Vagina (tissue), 2 donors: ENCODE measurements at regions not wholly inside any gene's neighbourhood (a gene's known extent, or its start where the extent isn't known, plus 50 kb on each side); places are given as distances from the start of the nearest gene placed in this dataset.

Source experiments
- DNase-seq, 2 donors: peaks; one replicate each; pipeline ENCODE4 v3.0.0-alpha.2; 2017; ENCODE audit errors: extremely low spot score in 2 of 2
- H3K27ac ChIP-seq: fragments of 200-600 bp; sonication (generic); one replicate; pipeline ENCODE4 v1.5.1; 2019
- H3K27me3 ChIP-seq: fragments of 200-600 bp; sonication (generic); one replicate; pipeline ENCODE4 v1.5.1; 2019
- H3K36me3 ChIP-seq, 2 donors: fragments of 200-600 bp; sonication (generic); one replicate each; pipeline ENCODE4 v1.5.1; 2017 to 2019
- H3K4me1 ChIP-seq: fragments of 200-600 bp; sonication (generic); one replicate; pipeline ENCODE4 v1.5.1; 2019
- H3K4me3 ChIP-seq, 2 donors: fragments of 200-600 bp; sonication (generic); 1 replicate in 1 of 2; 2 replicates in 1 of 2; pipeline ENCODE4 v1.5.1; 2016 to 2019
- H3K9me3 ChIP-seq: fragments of 200-600 bp; sonication (generic); one replicate; pipeline ENCODE4 v1.5.1; 2019
- CTCF ChIP-seq, 3 experiments: fragments of 450-650 bp in 2 of 3; fragments of 200-600 bp in 1 of 3; sonication (generic) in 1 of 3; IDR thresholded peaks; one replicate each; pipeline ENCODE4 v1.5.1; 2017 to 2019; ENCODE audit warnings: antibody characterized with exemption in 3 of 3, mild to moderate bottlenecking in 2 of 3, moderate library complexity in 2 of 3
- POLR2A ChIP-seq, 2 donors: fragments of 450-650 bp; IDR thresholded peaks; one replicate each; pipeline ENCODE4 v1.6.1; 2017; ENCODE audit warnings: antibody characterized with exemption in 2 of 2, mild to moderate bottlenecking in 2 of 2, moderate library complexity in 2 of 2
- POLR2AphosphoS5 ChIP-seq, 2 donors: sonication (generic); formaldehyde crosslinking; IDR thresholded peaks; one replicate each; pipeline ENCODE4 v1.9.0; 2017; ENCODE audit warnings: antibody characterized with exemption in 2 of 2, mild to moderate bottlenecking in 2 of 2, low read depth in 1 of 2; ENCODE audit not compliant: insufficient read depth in 1 of 2
- intact Hi-C: fragments of 100-400 bp; cut with DNase I; formaldehyde crosslinking; loops from one replicate; pipeline ENCODE4 v1.15.1; 2023

- intact Hi-C loops = no loop called here
- no peak overlapping the region for H3K4me3 ChIP-seq
- no peaks in the 10 kb centered on the region for H3K36me3 ChIP-seq
- no peaks in the 10 kb centered on the region for H3K9me3 ChIP-seq
- DNase-seq = no peak
- TF ChIP-seq POLR2AphosphoS5 (IDR thresholded peaks at IDR 0.05; ENCODE audit: insufficient read depth in 1 of 2, low read depth in 1 of 2) (no peak), CTCF (IDR thresholded peaks at IDR 0.05) (no peak), POLR2A (IDR thresholded peaks at IDR 0.05) (no peak)
- no peaks in the 10 kb centered on the region for H3K27me3 ChIP-seq
- H3K4me1 ChIP-seq = no peaks in the 10 kb centered on the region
- no peak overlapping the region for H3K27ac ChIP-seq
These were observed 101.7 kb upstream of the RBBP8 start for GRCh38 chr18:22831441-22831904.

GRCh38 chr18:22836932-22837331 is 96.2 kb upstream of the RBBP8 start:
- Histone ChIP-seq H3K27ac (no peak overlapping the region), H3K27me3 (no peaks in the 10 kb centered on the region), H3K9me3 (no peaks in the 10 kb centered on the region), H3K36me3 (no peaks in the 10 kb centered on the region), H3K4me1 (no peaks in the 10 kb centered on the region), H3K4me3 (no peak overlapping the region)
- TF ChIP-seq POLR2AphosphoS5 (IDR thresholded peaks at IDR 0.05; ENCODE audit: insufficient read depth in 1 of 2, low read depth in 1 of 2) = no peak
- TF ChIP-seq CTCF (IDR thresholded peaks at IDR 0.05) = no peak
- TF ChIP-seq POLR2A (IDR thresholded peaks at IDR 0.05) = no peak
- no peak for DNase-seq
- intact Hi-C loops = no loop called here

GRCh38 chr18:22838221-22838620 is 94.9 kb upstream of the RBBP8 start:
- no peak for DNase-seq
- no peak for TF ChIP-seq CTCF (IDR thresholded peaks at IDR 0.05)
- H3K36me3 ChIP-seq = no peaks in the 10 kb centered on the region
- no peaks in the 10 kb centered on the region for H3K9me3 ChIP-seq
- no peak overlapping the region for H3K27ac ChIP-seq
- intact Hi-C loops = no loop called here
- no peak overlapping the region for H3K4me3 ChIP-seq
- no peaks in the 10 kb centered on the region for H3K27me3 ChIP-seq
- H3K4me1 ChIP-seq = no peaks in the 10 kb centered on the region

- Histone ChIP-seq H3K27ac (no peak overlapping the region), H3K4me1 (no peaks in the 10 kb centered on the region), H3K27me3 (no peaks in the 10 kb centered on the region), H3K9me3 (no peaks in the 10 kb centered on the region), H3K36me3 (no peaks in the 10 kb centered on the region), H3K4me3 (no peak overlapping the region)
- TF ChIP-seq POLR2AphosphoS5 (IDR thresholded peaks at IDR 0.05; ENCODE audit: insufficient read depth in 1 of 2, low read depth in 1 of 2) (no peak), CTCF (IDR thresholded peaks at IDR 0.05) (no peak), POLR2A (IDR thresholded peaks at IDR 0.05) (no peak)
- intact Hi-C loops = no loop called here
- DNase-seq = no peak
These were observed 94.4 kb upstream of the RBBP8 start for GRCh38 chr18:22838639-22839277.

GRCh38 chr18:22839340-22839821 is 93.7 kb upstream of the RBBP8 start:
- Histone ChIP-seq H3K27me3 (no peaks in the 10 kb centered on the region), H3K27ac (no peak overlapping the region), H3K4me3 (no peak overlapping the region), H3K9me3 (no peaks in the 10 kb centered on the region), H3K36me3 (no peaks in the 10 kb centered on the region), H3K4me1 (no peaks in the 10 kb centered on the region)
- DNase-seq = no peak
- no peak for TF ChIP-seq CTCF (IDR thresholded peaks at IDR 0.05)
- no peak for TF ChIP-seq POLR2A (IDR thresholded peaks at IDR 0.05)
- no peak for TF ChIP-seq POLR2AphosphoS5 (IDR thresholded peaks at IDR 0.05; ENCODE audit: insufficient read depth in 1 of 2, low read depth in 1 of 2)
- intact Hi-C loops = no loop called here
